Activated T-helper 1 cell treated with anti-CD3 and anti-CD28 coated beads, Interleukin-12 subunit alpha, Interleukin-12 subunit beta, Interleukin-2, Interleukin-4 antibody, amounts not matched to agents 30 ng/mL and 10 ng/mL and 1 ng/mL, durations not matched to agents 14 hours and 24 hours and 36 hours (primary cell): ENCODE measurements at regions not wholly inside any gene's neighbourhood (a gene's known extent, or its start where the extent isn't known, plus 50 kb on each side); places are given as distances from the start of the nearest gene placed in this dataset.

Experiments
- DNase-seq: peaks from one replicate; pipeline ENCODE4 v3.0.0; 2021; ENCODE audit warnings: low spot score
- H3K27ac Mint-ChIP-seq: one replicate; pipeline ENCODE4 v1.8.0; 2021; ENCODE audit warnings: mild to moderate bottlenecking, mixed read lengths
- H3K27me3 Mint-ChIP-seq: one replicate; pipeline ENCODE4 v1.8.0; 2022; ENCODE audit warnings: mild to moderate bottlenecking, moderate library complexity, mixed read lengths; ENCODE audit not compliant: insufficient read depth
- H3K36me3 Mint-ChIP-seq: one replicate; pipeline ENCODE4 v1.8.0; 2021; ENCODE audit warnings: low read depth, mixed read lengths
- H3K4me1 Mint-ChIP-seq: one replicate; pipeline ENCODE4 v1.8.0; 2021; ENCODE audit warnings: low read depth, mixed read lengths
- H3K4me3 Mint-ChIP-seq: one replicate; pipeline ENCODE4 v1.8.0; 2021; ENCODE audit warnings: mild to moderate bottlenecking, moderate library complexity, mixed read lengths
- H3K9me3 Mint-ChIP-seq: one replicate; pipeline ENCODE4 v1.8.0; 2021; ENCODE audit warnings: mixed read lengths
- intact Hi-C: fragments of 100-400 bp; cut with micrococcal nuclease; formaldehyde crosslinking; loops from one replicate; pipeline ENCODE4 v1.15.1; 2024

- no peaks in the 10 kb centered on the region for H3K4me1 Mint-ChIP-seq
- no peaks in the 10 kb centered on the region for H3K36me3 Mint-ChIP-seq
- no peak for DNase-seq
- H3K9me3 Mint-ChIP-seq = peaks cover 20% of the 10 kb centered on the region
- H3K27me3 Mint-ChIP-seq = no peaks in the 10 kb centered on the region
- H3K27ac Mint-ChIP-seq = no peak overlapping the region
- intact Hi-C loops = no loop called here
- no peak overlapping the region for H3K4me3 Mint-ChIP-seq
Observed at GRCh38 chr18:33863912-33864311, 285.9 kb downstream of the ASXL3 start.

- intact Hi-C loops = no loop called here
- H3K36me3 Mint-ChIP-seq = no peaks in the 10 kb centered on the region
- H3K4me3 Mint-ChIP-seq = no peak overlapping the region
- no peak for DNase-seq
- H3K9me3 Mint-ChIP-seq = peaks cover 4% of the 10 kb centered on the region
- H3K4me1 Mint-ChIP-seq = no peaks in the 10 kb centered on the region
- H3K27ac Mint-ChIP-seq = no peak overlapping the region
- H3K27me3 Mint-ChIP-seq = no peaks in the 10 kb centered on the region
Observed at GRCh38 chr18:33854827-33855139, 276.8 kb downstream of the ASXL3 start.

DNA sequence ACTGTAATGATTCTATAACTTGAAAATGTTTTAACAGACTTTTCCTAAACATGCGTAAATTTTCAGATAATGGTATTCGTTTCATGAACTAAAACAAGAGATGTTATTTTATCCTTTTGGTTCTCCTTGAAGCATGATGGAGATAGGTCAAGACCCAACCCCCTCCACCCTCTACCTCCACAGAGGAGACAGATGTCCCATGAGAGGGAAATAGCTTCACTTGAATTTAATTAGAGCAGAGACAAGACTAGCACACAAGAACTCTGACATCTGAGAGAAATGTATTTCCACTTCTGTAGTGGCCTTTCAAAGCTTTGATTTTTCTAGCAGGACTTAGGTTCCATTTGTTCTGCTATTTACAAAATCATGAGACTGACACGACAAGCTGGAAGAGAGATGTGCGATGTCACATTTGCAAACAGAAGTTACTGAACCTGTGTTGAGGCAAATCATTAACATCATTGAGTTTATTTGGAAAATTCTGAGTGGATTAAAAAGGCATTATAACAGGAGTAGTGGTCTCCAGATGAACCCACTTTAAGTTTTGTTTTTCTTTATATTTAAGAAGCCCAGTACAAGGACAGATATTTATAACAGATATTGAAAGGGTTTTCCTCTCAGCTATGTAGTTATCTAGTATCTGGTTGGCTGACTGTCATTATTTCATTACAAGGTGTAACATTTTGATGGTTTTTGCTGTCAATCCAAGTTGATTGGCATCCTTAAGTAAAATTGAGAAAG, 276.2 kb downstream of the ASXL3 start:
- H3K27ac Mint-ChIP-seq = no peak overlapping the region
- no peak for DNase-seq
- no peaks in the 10 kb centered on the region for H3K4me1 Mint-ChIP-seq
- no peak overlapping the region for H3K4me3 Mint-ChIP-seq
- H3K9me3 Mint-ChIP-seq = peaks cover 3% of the 10 kb centered on the region
- H3K27me3 Mint-ChIP-seq = no peaks in the 10 kb centered on the region
- intact Hi-C loops = no loop called here
- no peaks in the 10 kb centered on the region for H3K36me3 Mint-ChIP-seq

- intact Hi-C loops = no loop called here
- no peak for DNase-seq
- H3K36me3 Mint-ChIP-seq = no peaks in the 10 kb centered on the region
- H3K4me3 Mint-ChIP-seq = no peak overlapping the region
- no peaks in the 10 kb centered on the region for H3K27me3 Mint-ChIP-seq
- no peaks in the 10 kb centered on the region for H3K9me3 Mint-ChIP-seq
- H3K27ac Mint-ChIP-seq = no peak overlapping the region
- H3K4me1 Mint-ChIP-seq = no peaks in the 10 kb centered on the region
Observed at GRCh38 chr18:33853187-33853586, 275.2 kb downstream of the ASXL3 start.

GRCh38 chr18:33851546-33852078, 273.6 kb downstream of the ASXL3 start:
- no peaks in the 10 kb centered on the region for H3K4me1 Mint-ChIP-seq
- H3K36me3 Mint-ChIP-seq = no peaks in the 10 kb centered on the region
- no peaks in the 10 kb centered on the region for H3K9me3 Mint-ChIP-seq
- intact Hi-C loops = no loop called here
- no peaks in the 10 kb centered on the region for H3K27me3 Mint-ChIP-seq
- DNase-seq = no peak
- no peak overlapping the region for H3K27ac Mint-ChIP-seq
- H3K4me3 Mint-ChIP-seq = no peak overlapping the region

DNA sequence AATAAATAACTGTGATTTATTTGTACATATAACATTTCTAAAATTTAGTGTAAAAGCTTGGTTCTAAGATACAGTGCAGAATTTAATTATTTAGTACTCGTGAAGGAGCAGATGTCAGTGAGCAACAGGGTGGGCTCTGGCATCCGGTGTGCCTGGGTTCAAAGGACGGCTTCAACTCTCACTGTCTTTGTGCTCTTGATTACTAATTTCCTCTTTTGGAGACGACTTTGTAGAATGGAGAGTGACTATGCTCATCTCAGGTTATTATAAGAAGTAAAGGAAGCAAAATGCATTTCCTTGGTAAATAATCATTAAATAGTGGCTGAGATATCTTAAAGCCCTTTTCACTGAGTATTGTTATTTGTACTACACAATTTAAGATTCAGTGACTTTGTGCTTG, 271.7 kb downstream of the ASXL3 start:
- intact Hi-C loops = no loop called here
- no peak for DNase-seq
- H3K27me3 Mint-ChIP-seq = no peaks in the 10 kb centered on the region
- no peaks in the 10 kb centered on the region for H3K4me1 Mint-ChIP-seq
- no peak overlapping the region for H3K4me3 Mint-ChIP-seq
- H3K27ac Mint-ChIP-seq = no peak overlapping the region
- H3K36me3 Mint-ChIP-seq = no peaks in the 10 kb centered on the region
- no peaks in the 10 kb centered on the region for H3K9me3 Mint-ChIP-seq

DNA sequence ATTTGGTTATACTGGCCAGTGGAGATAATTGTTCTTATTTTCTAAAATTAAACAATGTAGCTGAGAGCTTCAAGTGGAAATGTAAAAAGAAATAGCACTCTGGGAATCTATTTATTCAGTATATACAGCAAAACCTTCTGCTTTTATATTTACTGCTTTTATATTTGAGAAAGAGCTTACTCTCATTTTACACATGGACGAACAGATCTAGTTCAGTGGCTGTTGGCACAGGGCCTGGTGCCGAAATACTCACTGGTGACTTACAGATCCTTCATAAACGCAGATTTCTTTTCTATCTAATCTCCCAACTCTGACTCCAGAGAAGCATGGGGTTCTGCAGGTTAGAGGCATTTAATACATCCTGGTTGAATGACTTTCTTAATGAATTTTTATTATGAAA, 266.2 kb downstream of the ASXL3 start:
- intact Hi-C loops = no loop called here
- no peak for DNase-seq
- Mint-ChIP-seq H3K4me1 (no peaks in the 10 kb centered on the region), H3K27ac (no peak overlapping the region), H3K36me3 (no peaks in the 10 kb centered on the region), H3K27me3 (no peaks in the 10 kb centered on the region), H3K4me3 (no peak overlapping the region), H3K9me3 (no peaks in the 10 kb centered on the region)

DNA sequence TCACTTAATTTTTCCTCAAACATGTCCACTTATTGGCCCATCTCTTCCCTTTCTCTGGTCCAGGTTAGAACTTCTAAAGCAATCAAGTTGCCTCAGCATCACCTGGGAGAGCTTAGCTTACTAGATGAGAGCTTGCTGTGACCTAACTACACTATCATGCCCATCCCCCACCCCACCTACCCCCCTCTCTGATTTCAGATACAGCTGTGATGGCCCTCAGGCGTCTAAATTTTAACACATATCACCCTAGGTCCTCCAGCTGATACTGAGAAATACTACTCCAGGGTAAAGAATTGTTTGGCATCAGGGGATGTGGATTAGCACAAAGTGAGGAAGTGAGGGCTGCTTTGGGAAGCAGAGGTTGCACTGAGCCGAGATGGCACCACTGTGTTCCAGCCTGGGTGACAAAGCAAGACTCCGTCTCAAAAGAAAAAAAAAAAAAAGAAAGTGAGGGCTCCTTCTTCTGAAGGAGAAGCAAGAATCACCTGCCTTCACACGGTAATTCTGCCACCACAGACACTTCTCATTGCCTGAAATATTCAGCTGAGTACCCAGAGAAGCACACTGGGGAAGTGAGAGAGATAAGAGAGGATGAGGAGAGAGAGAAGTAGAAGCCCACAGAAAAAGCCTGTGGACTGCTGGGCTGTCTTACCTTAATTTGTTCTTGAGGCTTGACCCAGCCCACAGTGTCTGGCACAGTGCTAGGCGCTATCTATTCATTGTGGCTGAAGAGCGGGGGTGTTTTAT, 263.4 kb downstream of the ASXL3 start:
- Mint-ChIP-seq H3K4me1 (no peaks in the 10 kb centered on the region), H3K36me3 (no peaks in the 10 kb centered on the region), H3K4me3 (no peak overlapping the region), H3K9me3 (no peaks in the 10 kb centered on the region), H3K27me3 (no peaks in the 10 kb centered on the region), H3K27ac (no peak overlapping the region)
- intact Hi-C loops = no loop called here
- no peak for DNase-seq

GRCh38 chr18:33840212-33840593, 262.2 kb downstream of the ASXL3 start:
- Mint-ChIP-seq H3K27me3 (no peaks in the 10 kb centered on the region), H3K9me3 (no peaks in the 10 kb centered on the region), H3K27ac (no peak overlapping the region), H3K4me3 (no peak overlapping the region), H3K36me3 (no peaks in the 10 kb centered on the region), H3K4me1 (no peaks in the 10 kb centered on the region)
- intact Hi-C loops = no loop called here
- DNase-seq = no peak

GRCh38 chr18:33839452-33840211, 261.6 kb downstream of the ASXL3 start:
- Mint-ChIP-seq H3K4me1 (no peaks in the 10 kb centered on the region), H3K9me3 (no peaks in the 10 kb centered on the region), H3K27me3 (no peaks in the 10 kb centered on the region), H3K36me3 (no peaks in the 10 kb centered on the region), H3K4me3 (no peak overlapping the region), H3K27ac (no peak overlapping the region)
- DNase-seq = no peak
- intact Hi-C loops = no loop called here

- no peaks in the 10 kb centered on the region for H3K9me3 Mint-ChIP-seq
- DNase-seq = no peak
- H3K36me3 Mint-ChIP-seq = no peaks in the 10 kb centered on the region
- H3K4me1 Mint-ChIP-seq = no peaks in the 10 kb centered on the region
- intact Hi-C loops = no loop called here
- no peak overlapping the region for H3K4me3 Mint-ChIP-seq
- no peaks in the 10 kb centered on the region for H3K27me3 Mint-ChIP-seq
- H3K27ac Mint-ChIP-seq = no peak overlapping the region
Observed at GRCh38 chr18:33838054-33838453, 260.0 kb downstream of the ASXL3 start.

- intact Hi-C loops = no loop called here
- Mint-ChIP-seq H3K36me3 (no peaks in the 10 kb centered on the region), H3K9me3 (no peaks in the 10 kb centered on the region), H3K4me1 (no peaks in the 10 kb centered on the region), H3K4me3 (no peak overlapping the region), H3K27ac (no peak overlapping the region), H3K27me3 (no peaks in the 10 kb centered on the region)
- no peak for DNase-seq
Observed at GRCh38 chr18:33837191-33837590, 259.2 kb downstream of the ASXL3 start.

- Mint-ChIP-seq H3K27ac (no peak overlapping the region), H3K4me1 (no peaks in the 10 kb centered on the region), H3K9me3 (peaks cover 3% of the 10 kb centered on the region), H3K4me3 (no peak overlapping the region), H3K27me3 (no peaks in the 10 kb centered on the region), H3K36me3 (no peaks in the 10 kb centered on the region)
- no peak for DNase-seq
- intact Hi-C loops = no loop called here
Observed at GRCh38 chr18:33836564-33836963, 258.5 kb downstream of the ASXL3 start.
